CD4-positive, alpha-beta T cell (primary cell): ENCODE measurements at regions not wholly inside any gene's neighbourhood (a gene's known extent, or its start where the extent isn't known, plus 50 kb on each side); places are given as distances from the start of the nearest gene placed in this dataset.

Experiments used
- ATAC-seq: fragments of 200-7000 bp; cut with Tn5 transposase; one replicate; pipeline ENCODE4 v1.10.0; 2022; ENCODE audit warnings: mild to moderate bottlenecking; ENCODE audit not compliant: poor library complexity
- CTCF ChIA-PET: fragments of 350-600 bp; sonication (Branson Sonifier 250); formaldehyde crosslinking; loops from one replicate; lab custom pipeline; 2021; ENCODE audit warnings: antibody characterized with exemption, inconsistent platforms; lab: Charles Lee
- POLR2A ChIA-PET: fragments of 350-600 bp; sonication (Branson Sonifier 250); formaldehyde crosslinking; loops from one replicate; lab custom pipeline; 2021; ENCODE audit warnings: antibody characterized with exemption, inconsistent platforms; lab: Charles Lee
- DNase-seq, 14 experiments: peaks; one replicate each; pipeline ENCODE4 v3.0.0-alpha.2; 2013 to 2020; ENCODE audit warnings: mixed read lengths in 2 of 14
- H3K27ac ChIP-seq, 2 donors: one replicate each; pipeline versions ENCODE4 v1.5.1 to v1.7.0; 2013; ENCODE audit warnings: low read length in 2 of 2, low read depth in 1 of 2, mild to moderate bottlenecking in 1 of 2
- H3K27me3 ChIP-seq, 2 experiments: 1 replicate in 1 of 2; 2 replicates in 1 of 2; pipeline versions ENCODE4 v1.6.1 to v1.7.0; 2013; ENCODE audit warnings: low read length in 2 of 2, control low read depth in 1 of 2, mild to moderate bottlenecking in 1 of 2, moderate library complexity in 1 of 2; ENCODE audit not compliant: insufficient read depth in 2 of 2, control insufficient read depth in 1 of 2
- H3K36me3 ChIP-seq: one replicate; pipeline ENCODE4 v1.6.1; 2013; ENCODE audit warnings: low read length, control low read depth; ENCODE audit not compliant: insufficient read depth
- H3K4me1 ChIP-seq: one replicate; pipeline ENCODE4 v1.6.1; 2013; ENCODE audit warnings: low read length, control low read depth; ENCODE audit not compliant: insufficient read depth
- H3K4me3 ChIP-seq: one replicate; pipeline ENCODE4 v1.5.1; 2013; ENCODE audit warnings: mild to moderate bottlenecking, low read length, moderate library complexity
- H3K9me3 ChIP-seq, 2 experiments: 1 replicate in 1 of 2; 2 replicates in 1 of 2; pipeline versions ENCODE4 v1.6.1 to v1.7.0; 2013; ENCODE audit warnings: low read length in 2 of 2, mild to moderate bottlenecking in 2 of 2, control low read depth in 1 of 2, moderate library complexity in 1 of 2; ENCODE audit not compliant: control insufficient read depth in 1 of 2, insufficient read depth in 1 of 2
- H3K27ac Mint-ChIP-seq: one replicate; pipeline ENCODE4 v1.8.0; 2020; ENCODE audit warnings: mixed read lengths
- H3K27me3 Mint-ChIP-seq: one replicate; pipeline ENCODE4 v1.8.0; 2021; ENCODE audit warnings: mixed read lengths
- H3K36me3 Mint-ChIP-seq: one replicate; pipeline ENCODE4 v1.8.0; 2021; ENCODE audit warnings: low read depth, mixed read lengths
- H3K4me1 Mint-ChIP-seq: one replicate; pipeline ENCODE4 v1.8.0; 2021; ENCODE audit warnings: low read depth, mixed read lengths
- H3K4me3 Mint-ChIP-seq: one replicate; pipeline ENCODE4 v1.8.0; 2020; ENCODE audit warnings: mild to moderate bottlenecking, mixed read lengths
- H3K9me3 Mint-ChIP-seq: one replicate; pipeline ENCODE4 v1.8.0; 2020; ENCODE audit warnings: mixed read lengths
- CTCF ChIP-seq: fragments of 200-600 bp; IDR thresholded peaks from one replicate; pipeline ENCODE4 v1.8.0; 2022; ENCODE audit warnings: antibody characterized with exemption, mild to moderate bottlenecking
- intact Hi-C, 2 experiments: fragments of 100-400 bp; cut with DNase I in 1 of 2; cut with micrococcal nuclease in 1 of 2; formaldehyde crosslinking; loops; one replicate each; pipeline versions ENCODE4 v1.15.1 to v1.9.0; 2023 to 2025; cut with DNase I, micrococcal nuclease

- intact Hi-C loops = loop anchor here (1.0 to 5.0 kb wide), 5 partner anchors 130 to 972 kb away; no protein-coding TSS in a partner anchor
- Histone ChIP-seq H3K27me3 (peaks cover 17 to 22% of the 10 kb centered on the region in 2 experiments), H3K36me3 (no peaks in the 10 kb centered on the region), H3K4me1 (peaks cover 25% of the 10 kb centered on the region), H3K4me3 (no peak overlapping the region), H3K9me3 (peaks cover 0 to 5% of the 10 kb centered on the region in 2 experiments), H3K27ac (no peak overlapping the region)
- Mint-ChIP-seq H3K36me3 (no peaks in the 10 kb centered on the region), H3K27me3 (peaks cover 26% of the 10 kb centered on the region), H3K27ac (no peak overlapping the region), H3K9me3 (no peaks in the 10 kb centered on the region), H3K4me3 (no peak overlapping the region), H3K4me1 (peaks cover 5% of the 10 kb centered on the region)
- TF ChIP-seq CTCF = peak; percentile 73
- ChIA-PET POLR2A (no interaction called here), CTCF (interaction anchor here (1.3 kb wide), 1 partner anchor 272 kb away, joined by 4 read pairs; no protein-coding TSS in a partner anchor)
- ATAC-seq (peak; percentile 67), DNase-seq (peak in 13 of 14 experiments; percentile 24 to 76 (median 42))
These were observed 67.9 kb upstream of the BEGAIN start for GRCh38 chr14:100654814-100655740.

- intact Hi-C loops = loop anchor here (2.0 kb wide), 2 partner anchors 131 to 273 kb away; no protein-coding TSS in a partner anchor
These were observed 68.5 kb upstream of the BEGAIN start for GRCh38 chr14:100655741-100656085.

GRCh38 chr14:100656996-100657395 is 69.7 kb upstream of the DLK1 start:
- H3K36me3 ChIP-seq = no peaks in the 10 kb centered on the region
- no peak overlapping the region for H3K27ac Mint-ChIP-seq
- TF ChIP-seq CTCF = no peak
- H3K4me1 ChIP-seq = peaks cover 25% of the 10 kb centered on the region
- H3K9me3 Mint-ChIP-seq = no peaks in the 10 kb centered on the region
- H3K4me3 ChIP-seq = no peak overlapping the region
- peaks cover 17 to 22% of the 10 kb centered on the region in 2 experiments for H3K27me3 ChIP-seq
- POLR2A ChIA-PET = no interaction called here
- CTCF ChIA-PET = no interaction called here
- H3K36me3 Mint-ChIP-seq = no peaks in the 10 kb centered on the region
- intact Hi-C loops = no loop called here
- no peak overlapping the region for H3K27ac ChIP-seq
- no peak overlapping the region for H3K4me3 Mint-ChIP-seq
- peaks cover 26% of the 10 kb centered on the region for H3K27me3 Mint-ChIP-seq
- peaks cover 5% of the 10 kb centered on the region for H3K4me1 Mint-ChIP-seq
- ATAC-seq = no peak
- peaks cover 0 to 5% of the 10 kb centered on the region in 2 experiments for H3K9me3 ChIP-seq
- DNase-seq = no peak

More at GRCh38 chr14:100655741-100656085, 68.5 kb upstream of the BEGAIN start:
- DNase-seq (no peak), ATAC-seq (no peak)
- no peak for TF ChIP-seq CTCF
- Histone ChIP-seq H3K4me3 (no peak overlapping the region), H3K27ac (no peak overlapping the region), H3K36me3 (no peaks in the 10 kb centered on the region), H3K4me1 (peaks cover 25% of the 10 kb centered on the region), H3K27me3 (peaks cover 17 to 22% of the 10 kb centered on the region in 2 experiments), H3K9me3 (peaks cover 0 to 5% of the 10 kb centered on the region in 2 experiments)
- Mint-ChIP-seq H3K9me3 (no peaks in the 10 kb centered on the region), H3K27me3 (peaks cover 26% of the 10 kb centered on the region), H3K36me3 (no peaks in the 10 kb centered on the region), H3K27ac (no peak overlapping the region), H3K4me3 (no peak overlapping the region), H3K4me1 (peaks cover 5% of the 10 kb centered on the region)
- POLR2A ChIA-PET = no interaction called here
- CTCF ChIA-PET = no interaction called here
